Ovary (tissue), 3 donors: ENCODE measurements at regions not wholly inside any gene's neighbourhood (a gene's known extent, or its start where the extent isn't known, plus 50 kb on each side); places are given as distances from the start of the nearest gene placed in this dataset.

Experiments used
- CTCF ChIP-seq, 3 donors: fragments of 450-650 bp in 2 of 3; fragments of 200-600 bp in 1 of 3; IDR thresholded peaks; one replicate each; pipeline versions ENCODE4 v1.5.1 to v1.8.0; 2016 to 2022; ENCODE audit warnings: antibody characterized with exemption in 3 of 3, mild to moderate bottlenecking in 1 of 3
- POLR2A ChIP-seq: fragments of 450-650 bp; IDR thresholded peaks from one replicate; pipeline ENCODE4 v1.6.1; 2017; ENCODE audit warnings: antibody characterized with exemption, mild to moderate bottlenecking, moderate library complexity
- donor health status: DM: no; HTN: no; CAD: no.

GRCh38 chr11:15912291-15912690 lies 444.1 kb downstream of the SOX6 start:
- TF ChIP-seq POLR2A (no peak), CTCF (IDR thresholded peaks at IDR 0.05) (no peak)
